ENCODE measurements at regions not wholly inside any gene's neighbourhood (a gene's known extent, or its start where the extent isn't known, plus 50 kb on each side); places are given as distances from the start of the nearest gene placed in this dataset.

- H4K20me1 ChIP-seq (ENCODE audit: low read depth, low read length): no peaks in the 10 kb centered on the region
- H3K27me3 ChIP-seq (ENCODE audit: low read length): no peaks in the 10 kb centered on the region
- no peak overlapping the region for H3K27ac ChIP-seq (ENCODE audit: low read depth, low read length)
- H3K9ac ChIP-seq (ENCODE audit: low read length): no peak overlapping the region
- H3K4me3 ChIP-seq (ENCODE audit: insufficient read depth, low read length, poor library complexity, severe bottlenecking): no peak overlapping the region
- no peak overlapping the region for H3K4me2 ChIP-seq (ENCODE audit: low read depth, low read length, poor library complexity, severe bottlenecking)
- no peak overlapping the region for H2AFZ ChIP-seq (ENCODE audit: low read depth, low read length, severe bottlenecking)
- no peaks in the 10 kb centered on the region for H3K79me2 ChIP-seq (ENCODE audit: insufficient read depth, low read length)
- H3K36me3 ChIP-seq (ENCODE audit: low read length): no peaks in the 10 kb centered on the region
- no peaks in the 10 kb centered on the region for H3K9me3 ChIP-seq (ENCODE audit: insufficient read depth, low read length)
- H3K9me2 ChIP-seq (replicated peaks; ENCODE audit: insufficient read depth, low read length): no peaks in the 10 kb centered on the region
- TF ChIP-seq EZH2phosphoT487 (conservative IDR thresholded peaks at IDR 0.05; ENCODE audit: low read length) (no peak), CTCF (IDR thresholded peaks at IDR 0.05; ENCODE audit: insufficient read depth, low read length, poor library complexity, severe bottlenecking) (no peak)
- no peaks in the 10 kb centered on the region for H3F3A ChIP-seq (ENCODE audit: insufficient read depth)
Observed at GRCh38 chr18:40063488-40063887, 1891.5 kb upstream of the PIK3C3 start.

- H2AFZ ChIP-seq (ENCODE audit: low read depth, low read length, severe bottlenecking): no peak overlapping the region
- H4K20me1 ChIP-seq (ENCODE audit: low read depth, low read length): no peaks in the 10 kb centered on the region
- no peak overlapping the region for H3K9ac ChIP-seq (ENCODE audit: low read length)
- H3K79me2 ChIP-seq (ENCODE audit: insufficient read depth, low read length): no peaks in the 10 kb centered on the region
- H3K27ac ChIP-seq (ENCODE audit: low read depth, low read length): no peak overlapping the region
- 0 out of 2 replicates have a peak, but pooled peaks cover 9% of the 10 kb centered on the region for H3K9me3 ChIP-seq (ENCODE audit: insufficient read depth, low read length)
- no peak overlapping the region for H3K4me2 ChIP-seq (ENCODE audit: low read depth, low read length, poor library complexity, severe bottlenecking)
- no peaks in the 10 kb centered on the region for H3K9me2 ChIP-seq (replicated peaks; ENCODE audit: insufficient read depth, low read length)
- no peak overlapping the region for H3K4me3 ChIP-seq (ENCODE audit: insufficient read depth, low read length, poor library complexity, severe bottlenecking)
- H3F3A ChIP-seq (ENCODE audit: insufficient read depth): no peaks in the 10 kb centered on the region
- H3K36me3 ChIP-seq (ENCODE audit: low read length): no peaks in the 10 kb centered on the region
- H3K27me3 ChIP-seq (ENCODE audit: low read length): no peaks in the 10 kb centered on the region
- TF ChIP-seq EZH2phosphoT487 (conservative IDR thresholded peaks at IDR 0.05; ENCODE audit: low read length): no peak
- no peak for TF ChIP-seq CTCF (IDR thresholded peaks at IDR 0.05; ENCODE audit: insufficient read depth, low read length, poor library complexity, severe bottlenecking)
Observed at GRCh38 chr18:40061086-40061485, 1893.9 kb upstream of the PIK3C3 start.

- TF ChIP-seq CTCF (IDR thresholded peaks at IDR 0.05; ENCODE audit: insufficient read depth, low read length, poor library complexity, severe bottlenecking): no peak
- TF ChIP-seq EZH2phosphoT487 (conservative IDR thresholded peaks at IDR 0.05; ENCODE audit: low read length): no peak
- no peaks in the 10 kb centered on the region for H3K27me3 ChIP-seq (ENCODE audit: low read length)
- H3K9me3 ChIP-seq (ENCODE audit: insufficient read depth, low read length): 0 out of 2 replicates have a peak, but pooled peaks cover 9% of the 10 kb centered on the region
- no peak overlapping the region for H3K4me2 ChIP-seq (ENCODE audit: low read depth, low read length, poor library complexity, severe bottlenecking)
- no peaks in the 10 kb centered on the region for H3F3A ChIP-seq (ENCODE audit: insufficient read depth)
- H3K36me3 ChIP-seq (ENCODE audit: low read length): no peaks in the 10 kb centered on the region
- H3K79me2 ChIP-seq (ENCODE audit: insufficient read depth, low read length): no peaks in the 10 kb centered on the region
- H3K27ac ChIP-seq (ENCODE audit: low read depth, low read length): no peak overlapping the region
- no peak overlapping the region for H3K4me3 ChIP-seq (ENCODE audit: insufficient read depth, low read length, poor library complexity, severe bottlenecking)
- H3K9ac ChIP-seq (ENCODE audit: low read length): no peak overlapping the region
- no peaks in the 10 kb centered on the region for H4K20me1 ChIP-seq (ENCODE audit: low read depth, low read length)
- H2AFZ ChIP-seq (ENCODE audit: low read depth, low read length, severe bottlenecking): no peak overlapping the region
- H3K9me2 ChIP-seq (replicated peaks; ENCODE audit: insufficient read depth, low read length): no peaks in the 10 kb centered on the region
Observed at GRCh38 chr18:40060562-40060961, 1894.5 kb upstream of the PIK3C3 start.

Data from SU-DHL-6 (cell line).